Cortex of kidney (tissue), 1 donor: ENCODE measurements at regions not wholly inside any gene's neighbourhood (a gene's known extent, or its start where the extent isn't known, plus 50 kb on each side); places are given as distances from the start of the nearest gene placed in this dataset.
"Not testable (repeated sequence)": the region's sequence is repeated elsewhere in the genome, so short reads cannot be mapped to it uniquely, and the experiment has no call there.

Source experiments
- DNase-seq: peaks from one replicate; lab custom pipeline; 2025; lab: John Stamatoyannopoulos, UW

DNA sequence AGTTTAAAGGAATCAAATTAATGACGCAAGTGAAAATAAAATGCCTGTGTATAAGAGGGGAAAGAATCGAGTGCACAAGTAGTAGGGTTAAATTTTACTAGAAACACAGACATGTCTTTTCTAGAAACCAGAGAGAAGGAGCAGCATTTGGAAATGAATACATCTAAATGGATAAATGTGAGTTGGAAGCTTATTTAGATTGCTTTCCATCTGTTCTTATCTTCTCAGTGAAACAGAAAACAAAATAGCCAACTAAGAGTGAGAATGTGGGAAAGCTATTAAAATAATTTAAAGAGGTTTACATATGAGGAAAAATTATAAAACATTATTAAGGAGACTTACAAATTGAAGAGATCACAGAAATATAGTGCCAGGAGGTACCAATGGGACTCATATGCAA, 1818.9 kb upstream of the FLRT2 start:
- DNase-seq, result no peak

DNA sequence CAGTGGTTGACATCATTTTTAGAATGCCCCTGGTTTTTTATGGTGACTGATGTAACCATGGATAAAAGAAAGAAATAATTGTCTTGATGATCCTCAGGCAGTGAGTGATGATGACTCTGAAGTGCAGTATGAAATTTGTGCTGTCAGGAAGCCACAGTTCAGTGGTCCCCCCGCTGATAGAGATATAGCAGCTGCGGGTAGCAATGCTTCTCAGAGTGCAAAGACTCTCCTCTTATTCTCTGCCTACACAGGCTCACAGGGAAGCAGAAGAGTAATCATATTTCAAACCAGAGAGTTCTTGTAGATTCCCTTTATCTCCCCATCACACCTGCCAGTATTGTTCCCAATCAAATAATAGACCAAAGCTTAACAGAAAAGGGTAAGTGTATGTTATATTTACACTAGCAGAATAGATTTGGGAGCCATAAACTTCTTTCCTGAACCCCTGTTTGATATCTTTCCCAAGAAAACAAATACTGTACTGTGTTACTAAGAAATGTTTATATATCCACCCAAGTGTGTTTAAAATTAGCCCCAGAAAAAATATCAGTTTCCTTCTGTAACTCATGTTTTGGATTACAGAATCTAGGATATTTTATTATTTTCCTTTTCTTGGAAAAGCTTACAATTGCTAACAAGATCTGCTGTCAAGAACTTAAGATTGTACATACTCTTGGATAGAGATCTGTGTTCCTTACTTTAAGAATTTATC, 1817.4 kb upstream of the FLRT2 start:
- DNase-seq, result no peak

DNA sequence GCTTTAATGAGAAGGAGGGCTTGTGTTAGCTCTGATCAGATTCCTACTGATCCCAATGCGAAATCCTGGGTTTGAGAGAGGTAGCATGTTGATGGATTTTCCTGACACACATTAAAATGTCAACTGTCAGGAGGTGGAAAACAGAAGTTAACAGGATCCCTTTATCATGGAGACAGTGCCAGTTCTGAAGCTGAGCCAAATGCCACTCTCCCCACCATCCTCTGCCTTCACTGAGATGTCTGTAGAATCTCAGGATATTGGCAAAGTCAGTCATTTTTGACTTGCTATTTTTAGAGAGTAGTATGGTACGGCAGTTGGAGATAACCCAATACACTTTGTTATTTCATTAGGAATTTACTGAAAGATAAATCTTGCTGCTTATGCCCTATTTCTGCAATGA, 1816.2 kb upstream of the FLRT2 start:
- DNase-seq, result no peak

DNA sequence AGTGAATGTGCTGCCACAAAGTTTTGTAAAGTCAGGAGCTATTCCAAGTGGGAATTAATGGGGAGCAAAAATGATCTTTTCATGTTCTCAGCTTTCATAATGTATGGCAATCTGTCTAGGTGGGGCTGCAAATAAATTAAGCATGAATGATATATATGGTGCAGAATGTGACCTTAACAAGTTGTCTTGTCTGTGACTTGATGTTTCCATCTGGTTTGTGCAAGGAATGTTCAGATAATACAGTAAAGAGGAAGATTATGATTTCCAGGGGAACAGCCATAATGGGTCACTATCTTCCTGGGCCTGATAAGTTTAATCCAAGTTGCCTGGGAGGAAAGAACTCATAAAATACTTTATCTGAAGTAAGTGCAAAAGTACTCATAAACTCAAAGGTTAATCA, 1815.8 kb upstream of the FLRT2 start:
- no peak for DNase-seq

DNA sequence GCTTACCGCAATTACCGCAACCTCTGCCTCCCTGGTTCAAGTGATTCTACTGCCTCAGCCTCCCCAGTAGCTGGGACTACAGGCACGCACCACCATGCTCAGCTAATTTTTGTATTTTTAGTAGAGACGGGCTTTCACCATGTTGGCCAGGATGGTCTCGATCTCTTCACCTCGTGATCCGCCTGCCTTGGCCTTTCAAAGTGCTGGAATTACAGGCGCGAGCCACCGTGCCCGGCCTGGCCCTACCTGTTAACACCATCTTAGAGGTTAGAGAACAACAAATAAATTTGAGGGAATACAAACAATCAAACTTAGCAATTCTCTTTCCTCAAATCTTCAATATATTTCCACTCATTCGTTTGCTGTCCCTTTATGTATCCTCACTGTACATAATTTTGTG, 1810.5 kb upstream of the FLRT2 start:
- DNase-seq, result not testable (repeated sequence)

DNA sequence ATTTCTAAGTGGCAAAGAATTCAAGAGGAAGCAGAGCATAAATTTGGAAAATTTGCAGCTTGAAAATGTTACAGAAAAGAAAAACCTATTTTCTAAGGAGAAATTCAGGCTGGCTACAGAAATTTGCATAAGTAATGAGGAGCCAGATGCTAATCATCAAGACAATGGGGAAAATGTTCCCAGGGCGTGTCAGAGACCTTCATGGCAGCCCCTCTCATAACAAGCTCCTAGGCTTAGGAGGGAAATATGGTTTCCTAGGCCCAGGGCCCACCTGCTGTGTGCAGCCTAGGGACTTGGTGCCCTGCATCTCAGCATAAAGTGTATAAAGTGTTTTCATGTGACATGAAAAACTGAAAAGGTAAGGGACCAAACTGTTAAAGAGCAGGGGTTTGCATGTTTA, 1796.3 kb upstream of the FLRT2 start:
- DNase-seq, result no peak

DNA sequence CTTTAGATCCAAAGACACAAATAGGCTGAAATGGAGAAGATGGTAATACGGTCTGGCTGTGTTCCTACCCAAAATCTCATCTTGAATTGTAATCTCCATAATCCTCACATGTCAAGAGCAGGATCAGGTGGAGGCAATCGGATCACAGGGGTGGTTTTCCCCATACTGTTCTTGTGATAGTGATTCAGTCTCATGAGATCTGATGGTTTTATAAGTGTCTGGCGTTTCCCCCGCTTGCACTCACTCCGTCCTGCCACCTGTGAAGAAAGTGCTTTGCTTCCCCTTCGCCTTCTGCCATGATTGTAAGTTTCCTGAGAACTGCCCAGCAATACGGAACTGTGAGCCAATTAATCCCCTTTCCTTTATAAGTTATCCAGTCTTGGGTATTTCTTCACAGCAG, 1795.5 kb upstream of the FLRT2 start:
- DNase-seq, result no peak

DNA sequence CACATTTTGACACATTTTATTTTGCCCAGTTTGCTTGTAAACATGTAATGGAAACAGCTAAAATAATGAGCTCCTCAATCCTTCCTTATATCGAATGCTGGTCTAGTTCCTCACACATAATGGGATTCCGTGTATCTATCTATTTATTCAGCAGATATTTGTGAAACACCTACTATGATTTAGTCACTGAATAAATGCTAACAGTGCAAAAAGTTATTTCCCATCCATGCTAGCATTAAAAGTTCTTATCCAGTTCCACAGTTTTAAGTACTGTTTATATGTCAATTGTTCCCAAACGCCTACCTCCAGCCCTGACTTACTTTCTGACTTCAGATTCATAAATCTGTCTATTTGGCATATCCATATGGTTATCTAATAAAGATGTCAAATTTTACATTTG, 1788.7 kb upstream of the FLRT2 start:
- DNase-seq, result no peak

DNA sequence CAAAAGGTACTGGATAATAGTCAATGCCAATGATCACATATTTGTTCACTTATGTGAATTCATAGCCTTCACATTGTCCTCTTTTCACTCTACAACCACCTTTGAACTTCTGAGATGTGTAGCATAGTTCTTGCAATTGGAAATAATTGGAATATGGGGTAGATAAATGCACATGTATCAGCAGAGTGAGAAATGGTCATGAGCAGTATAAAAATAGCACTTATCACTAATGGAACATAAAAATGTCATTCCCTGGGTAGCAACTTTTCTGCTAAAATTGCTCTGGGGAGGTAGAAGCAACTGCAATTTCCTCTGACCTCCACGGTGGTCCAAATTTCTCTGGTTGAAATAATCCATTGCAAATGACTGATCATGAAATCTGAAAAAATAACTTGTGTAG, 1785.7 kb upstream of the FLRT2 start:
- no peak for DNase-seq

DNA sequence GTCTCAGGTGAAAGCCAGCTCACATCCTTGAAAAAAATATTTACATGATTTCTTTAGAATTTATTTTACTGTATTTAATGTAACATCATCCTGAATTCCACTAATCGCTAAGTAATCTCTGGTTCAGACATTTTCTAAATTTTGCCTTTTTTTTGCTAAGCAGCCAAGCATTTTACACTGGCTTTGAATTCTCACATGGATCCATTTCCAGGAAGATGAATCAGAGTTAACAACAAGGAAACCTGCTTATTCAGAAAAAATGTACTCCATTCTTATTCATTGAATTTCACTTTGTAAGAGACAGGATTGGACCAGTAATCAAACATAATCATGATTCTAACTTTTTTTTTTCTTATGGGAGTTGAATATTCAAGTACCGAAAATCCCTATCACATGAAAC, 1785.1 kb upstream of the FLRT2 start:
- no peak for DNase-seq

DNA sequence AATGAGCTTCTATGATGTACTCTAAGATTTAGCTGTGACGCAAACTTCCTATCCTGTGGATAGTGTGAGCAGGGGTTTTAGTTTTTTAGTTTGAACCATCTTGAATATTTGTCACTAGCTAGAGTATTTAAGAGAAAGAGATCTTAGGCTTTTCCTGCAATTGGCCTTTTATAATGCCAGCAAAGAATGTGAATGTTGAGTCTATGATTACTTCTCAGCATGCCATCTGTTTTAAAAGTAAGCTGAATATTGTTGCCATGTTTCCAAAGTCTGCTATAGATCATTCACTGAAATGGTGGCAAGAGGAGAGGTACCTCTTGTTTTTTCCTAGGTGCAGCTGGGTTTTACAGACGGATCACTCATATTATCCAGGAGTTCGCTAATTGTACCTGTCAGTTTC, 1783.6 kb upstream of the FLRT2 start:
- no peak for DNase-seq

DNA sequence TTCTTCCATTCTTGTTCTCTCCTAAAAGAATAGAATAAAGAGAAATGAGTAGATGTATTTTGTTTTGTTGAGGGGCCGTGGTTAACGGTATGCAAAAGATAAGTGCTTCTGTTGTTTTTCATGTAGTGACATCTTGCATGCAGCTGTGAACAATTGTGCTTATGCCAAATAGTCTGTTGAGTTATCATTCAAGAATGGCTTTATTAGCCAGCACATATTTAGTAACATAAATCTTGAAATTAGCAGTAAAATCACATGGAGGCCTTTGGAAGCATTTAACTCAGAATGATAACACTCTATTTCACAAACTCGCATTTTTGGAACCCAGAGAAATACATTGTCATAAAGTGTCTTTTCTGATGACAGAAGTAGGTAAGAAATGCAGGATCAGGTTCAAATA, 1772.0 kb upstream of the FLRT2 start:
- no peak for DNase-seq

DNA sequence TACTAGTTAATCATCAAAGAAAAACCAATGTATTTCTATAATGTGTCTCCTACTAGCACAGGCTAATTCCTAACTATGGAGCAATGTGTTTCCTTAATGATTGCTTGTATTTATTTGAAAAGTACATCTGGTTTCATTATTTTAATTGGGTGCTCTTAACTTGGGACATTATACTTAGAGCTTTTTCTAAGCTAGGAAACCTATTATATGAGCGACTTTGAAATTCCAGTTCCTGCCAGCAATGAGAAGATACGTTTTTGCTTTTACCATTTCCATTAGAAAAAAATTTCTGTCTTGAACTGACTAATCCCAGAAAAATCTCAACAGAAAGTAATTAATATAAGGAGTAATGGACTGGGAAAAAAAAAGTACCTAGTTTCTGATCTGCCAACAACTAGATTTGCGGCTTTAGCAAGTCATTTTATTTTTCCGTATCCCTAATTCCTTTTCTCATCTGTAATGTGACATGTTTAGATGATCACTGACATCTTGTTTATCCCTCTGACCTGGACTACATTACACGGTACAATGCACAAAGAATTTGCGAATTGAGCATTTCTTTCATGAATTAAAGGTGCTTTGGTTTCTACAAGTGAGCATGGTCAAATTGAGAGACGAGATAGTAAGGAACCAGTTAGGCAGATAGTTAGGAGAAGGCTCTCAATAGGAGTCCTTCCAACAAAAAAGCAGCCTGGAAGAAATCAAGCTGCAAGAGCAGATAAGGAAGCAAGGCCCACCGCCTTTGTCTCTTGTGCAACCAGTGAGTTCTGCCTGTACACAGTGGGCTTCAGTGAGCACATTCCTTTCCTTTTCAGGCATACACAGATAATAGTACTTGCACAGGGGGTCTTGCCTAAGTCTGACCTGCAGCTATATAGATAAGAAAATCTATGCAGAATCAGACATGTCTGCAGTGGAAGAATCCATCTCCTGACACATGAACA, 1765.0 kb upstream of the FLRT2 start:
- no peak for DNase-seq

DNA sequence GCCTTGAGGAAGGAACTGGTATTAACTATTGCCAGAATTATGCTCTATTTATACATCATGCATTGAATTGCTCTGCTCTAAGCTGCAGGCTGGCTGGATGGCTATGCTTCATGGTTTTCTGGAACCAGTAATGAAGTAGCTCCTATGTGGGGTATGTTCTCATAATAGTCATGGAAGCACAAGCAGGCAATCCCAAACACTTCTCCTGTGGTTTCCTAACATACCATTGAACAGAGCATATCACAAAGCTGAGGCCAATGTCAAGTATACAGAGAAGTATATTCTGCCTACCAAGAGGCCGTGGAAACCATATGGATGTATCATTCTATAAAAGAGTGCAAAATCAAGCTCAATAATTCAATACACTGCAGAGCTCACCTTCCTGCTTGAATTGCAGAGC, 1752.4 kb upstream of the FLRT2 start:
- DNase-seq, result no peak

DNA sequence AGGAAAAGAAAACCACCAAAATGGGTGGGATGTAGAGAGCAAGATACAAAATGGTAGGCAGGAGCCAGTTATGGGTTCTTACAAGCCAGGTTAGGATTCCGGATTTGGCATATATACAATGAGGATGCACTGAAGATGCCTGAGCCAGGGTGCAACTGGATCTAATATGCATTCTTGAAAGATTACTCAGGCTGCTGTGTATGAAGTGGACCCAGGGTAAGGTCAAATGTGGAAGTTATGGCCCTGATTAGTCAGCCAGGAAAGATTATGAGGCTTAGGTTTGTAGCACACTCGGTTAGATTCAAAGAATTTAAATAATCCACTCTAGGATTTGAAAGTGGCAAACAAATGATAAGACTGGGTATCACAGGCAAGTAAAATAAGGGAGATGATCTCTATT, 1750.7 kb upstream of the FLRT2 start:
- no peak for DNase-seq

DNA sequence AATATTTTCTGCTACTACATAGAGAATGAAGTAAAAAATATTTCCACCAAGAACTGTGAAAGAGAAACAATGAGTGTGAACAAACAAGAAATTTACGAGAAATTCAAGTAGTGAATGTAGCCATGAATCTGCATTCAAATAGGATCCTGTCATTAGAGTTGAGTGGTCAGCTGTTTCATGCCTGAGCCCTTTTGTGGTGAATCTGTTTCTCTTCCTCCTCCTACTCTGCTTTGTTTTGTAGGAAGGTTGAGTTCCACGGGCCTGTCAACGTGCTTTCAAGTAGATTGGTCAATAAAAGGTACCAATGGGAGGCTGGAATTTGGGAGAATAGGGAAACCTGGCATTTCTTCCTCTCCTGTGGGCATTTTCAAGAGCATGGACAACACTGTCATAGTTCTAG, 1749.6 kb upstream of the FLRT2 start:
- DNase-seq, result no peak

DNA sequence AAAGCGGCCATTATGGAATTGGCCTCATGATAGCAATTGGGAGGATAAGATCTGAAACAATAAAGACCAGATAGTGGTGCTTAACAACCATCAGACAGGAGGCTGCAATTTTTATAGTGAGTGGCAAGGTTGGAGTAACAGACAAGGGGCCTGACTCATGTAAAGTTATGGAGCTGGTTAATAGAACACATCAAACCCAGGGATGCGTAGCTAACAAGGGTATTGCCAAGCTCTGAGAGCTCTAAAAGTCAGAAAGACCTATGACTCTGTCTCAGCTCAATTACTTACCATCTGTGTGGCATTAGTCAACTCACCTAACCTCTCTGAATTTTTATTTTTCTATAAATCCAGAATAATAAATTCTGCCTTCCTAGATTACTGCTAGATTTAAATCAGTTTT, 1731.5 kb upstream of the FLRT2 start:
- DNase-seq, result no peak

DNA sequence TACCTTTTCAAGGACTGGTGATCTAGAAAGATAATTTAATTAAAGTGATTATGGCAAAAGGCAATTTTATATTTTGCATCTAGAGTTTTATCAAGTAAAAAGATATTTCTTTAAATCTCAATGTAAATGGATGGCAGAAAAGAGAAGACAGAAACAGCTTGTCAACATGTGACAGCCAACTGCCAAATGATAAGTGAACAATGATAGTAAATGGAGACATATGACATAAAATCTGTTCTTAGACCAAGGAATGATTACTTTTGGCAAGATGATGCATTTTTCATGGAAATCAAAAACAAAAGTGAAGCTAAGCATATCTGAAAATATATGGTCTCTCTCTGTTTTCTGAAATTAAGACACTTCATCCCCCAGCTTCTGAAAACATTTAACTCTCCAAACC, 1730.7 kb upstream of the FLRT2 start:
- no peak for DNase-seq

DNA sequence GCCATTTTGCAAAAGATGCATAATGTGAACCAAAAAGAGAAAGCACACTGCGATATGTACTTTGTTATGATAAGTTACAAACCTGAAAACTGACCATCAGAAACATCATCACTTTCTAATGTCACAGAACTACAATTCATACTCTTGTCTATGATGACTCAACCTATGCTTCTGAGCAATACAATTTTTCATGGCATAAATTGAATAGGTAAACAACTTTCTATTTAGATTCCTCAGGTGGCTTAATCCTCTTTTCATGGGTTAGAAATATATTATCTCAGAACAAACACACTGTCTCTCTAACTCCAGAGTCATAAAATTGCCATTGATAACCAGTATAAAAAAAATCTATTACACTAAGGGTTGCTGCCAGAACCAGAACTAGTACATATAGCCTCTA, 1715.0 kb upstream of the FLRT2 start:
- DNase-seq, result no peak

DNA sequence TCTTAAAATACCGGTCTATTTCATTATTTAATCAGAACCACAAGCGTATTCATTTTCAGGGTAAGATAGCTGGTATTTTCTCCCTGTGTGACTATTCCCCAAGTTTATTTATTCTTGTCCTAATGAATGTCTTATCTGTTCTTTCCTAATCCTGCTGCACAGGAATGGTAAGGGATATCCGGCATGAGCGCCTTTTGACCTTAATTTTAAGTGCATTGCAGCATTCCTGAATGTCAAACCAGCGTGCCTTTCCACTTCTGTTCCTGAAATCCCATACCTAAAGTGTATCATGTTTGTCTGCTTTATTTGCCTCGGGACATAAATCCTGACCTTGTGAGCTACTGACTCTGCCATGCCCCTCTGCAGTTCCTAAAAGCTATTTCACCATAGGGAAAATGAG, 1713.2 kb upstream of the FLRT2 start:
- DNase-seq, result no peak

DNA sequence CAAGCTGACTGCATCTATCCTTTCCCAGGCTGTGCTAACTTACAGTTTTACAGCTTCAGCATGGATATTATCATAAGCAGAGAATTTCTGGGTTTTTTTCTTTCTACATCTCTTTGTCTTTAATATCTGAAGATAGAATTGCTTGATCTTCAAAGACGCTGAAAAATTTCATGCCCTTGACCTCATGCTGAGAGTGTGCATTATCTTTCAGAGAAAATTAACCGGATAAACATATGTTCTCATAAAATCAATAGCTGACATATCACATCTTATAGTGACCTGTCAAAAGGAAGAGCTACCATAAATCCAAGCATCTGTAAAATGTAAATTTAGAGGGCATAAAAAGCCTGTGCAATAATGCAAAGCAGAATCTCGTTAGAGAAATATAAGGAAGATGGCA, 1704.1 kb upstream of the FLRT2 start:
- no peak for DNase-seq

DNA sequence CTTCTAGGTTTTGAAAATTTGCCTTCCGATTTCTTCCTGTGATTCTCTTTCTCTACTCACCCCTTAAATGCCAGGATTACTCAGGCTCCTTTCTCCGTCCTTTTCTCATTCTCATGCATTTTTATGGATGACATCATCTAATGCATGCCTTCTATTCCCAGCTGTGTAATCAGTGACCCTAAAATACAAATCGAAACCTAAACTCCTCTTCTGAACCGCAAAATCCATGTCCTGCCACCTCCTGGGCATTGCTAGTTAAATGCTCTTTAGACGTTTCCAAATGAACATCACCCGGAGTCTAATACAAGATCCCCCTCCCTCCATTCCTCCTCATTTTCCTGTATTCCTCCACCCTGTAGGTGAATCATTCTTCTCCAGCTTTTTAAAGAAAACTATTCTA, 1703.1 kb upstream of the FLRT2 start:
- no peak for DNase-seq

DNA sequence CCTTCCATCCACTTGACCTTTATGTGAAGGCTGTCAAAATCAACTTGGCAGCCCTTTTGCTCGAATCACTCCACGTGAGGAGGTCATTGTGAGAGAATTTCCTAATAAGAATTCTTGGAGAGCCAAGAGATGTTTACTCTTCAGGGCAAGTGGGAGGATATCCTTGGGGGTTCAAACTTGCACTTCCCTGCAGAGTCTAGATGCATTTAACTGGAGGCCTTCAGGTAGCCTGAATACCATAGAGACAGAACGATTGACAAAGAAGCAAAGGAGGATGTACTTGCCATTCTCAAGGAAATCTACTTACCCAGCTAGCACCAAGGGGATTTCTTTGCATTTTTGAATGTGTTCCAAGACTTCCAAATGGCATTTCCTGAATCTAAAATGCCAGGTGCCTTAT, 1702.6 kb upstream of the FLRT2 start:
- DNase-seq, result no peak

DNA sequence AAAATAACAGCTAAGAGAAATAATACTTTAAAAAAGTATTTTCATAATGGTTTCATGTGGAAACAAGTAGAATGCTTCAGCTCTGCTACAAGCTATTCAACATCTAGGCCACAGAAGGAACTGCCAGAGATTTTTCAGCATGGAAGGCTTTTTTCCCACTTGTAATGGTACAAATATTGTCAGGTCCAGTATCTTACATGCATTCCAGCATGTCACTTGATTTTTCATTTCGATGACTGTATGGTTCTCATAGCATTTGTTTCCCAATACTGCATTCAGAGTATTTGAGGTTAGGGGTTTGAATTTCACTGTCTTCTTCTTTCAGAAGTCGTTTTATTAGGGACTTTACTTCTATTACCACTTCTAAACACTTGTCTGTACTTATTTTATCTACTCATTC, 1701.5 kb upstream of the FLRT2 start:
- DNase-seq, result no peak
